ENCODE measurements at regions not wholly inside any gene's neighbourhood (a gene's known extent, or its start where the extent isn't known, plus 50 kb on each side); places are given as distances from the start of the nearest gene placed in this dataset.

GRCh38 chr9:109962215-109962614 lies 182.2 kb downstream of the PALM2AKAP2 start:
- TF ChIP-seq CTCF (IDR thresholded peaks at IDR 0.05; ENCODE audit: insufficient read depth, low read depth, low read length) (no peak), EZH2 (IDR thresholded peaks at IDR 0.05; ENCODE audit: insufficient read depth, low read length) (no peak)
